A549 (cell line): ENCODE measurements at regions not wholly inside any gene's neighbourhood (a gene's known extent, or its start where the extent isn't known, plus 50 kb on each side); places are given as distances from the start of the nearest gene placed in this dataset.

ENCODE experiments used
- ATAC-seq, 2 experiments: fragments of 200-7000 bp in 1 of 2; fragments of >200 bp in 1 of 2; cut with Nextera tagmentation in 1 of 2; cut with Tn5 transposase in 1 of 2; 3 replicates each; pipeline versions ENCODE4 v1.8.0 to v1.9.1; 2018 to 2020; ENCODE audit warnings: mild to moderate bottlenecking in 1 of 2, moderate library complexity in 1 of 2
- CTCF ChIA-PET: fragments of 300-600 bp; sonication (Branson Sonifier 250); formaldehyde crosslinking; extraction: SDS; loops from one replicate; lab custom pipeline; 2021; ENCODE audit warnings: antibody characterized with exemption, inconsistent platforms; lab: Yijun Ruan, JAX
- POLR2A ChIA-PET: fragments of 350-600 bp; formaldehyde crosslinking; extraction: SDS; loops from one replicate; lab custom pipeline; 2021; ENCODE audit warnings: antibody characterized with exemption, inconsistent platforms; lab: Yijun Ruan, JAX
- DNase-seq, 2 experiments: peaks; one replicate each; pipeline versions ENCODE4 v3.0.0 to v3.0.0-alpha.2; 2011 to 2016; ENCODE audit warnings: low read depth in 1 of 2, low spot score in 1 of 2
- FAIRE-seq: peaks from 2 replicates; lab custom pipeline; 2011; peaks lifted over from hg19 to GRCh38; lab: Jason Lieb, UNC
- H3K27ac ChIP-seq, 2 experiments: fragments of >200 bp; sonication (Bioruptor Twin); formaldehyde crosslinking; 3 replicates each; pipeline ENCODE4 v1.5.1; 2016 to 2017
- H3K4me1 ChIP-seq: fragments of >200 bp; sonication (Bioruptor Twin); formaldehyde crosslinking; 3 replicates; pipeline ENCODE4 v1.6.1; 2016
- H3K4me2 ChIP-seq: fragments of >200 bp; sonication (Bioruptor Twin); formaldehyde crosslinking; 3 replicates; pipeline ENCODE4 v1.6.1; 2016
- H3K4me3 ChIP-seq: fragments of >200 bp; sonication (Bioruptor Twin); formaldehyde crosslinking; 3 replicates; pipeline ENCODE4 v1.5.1; 2016
- H3K9me3 ChIP-seq: fragments of >200 bp; sonication (Bioruptor Twin); formaldehyde crosslinking; 3 replicates; pipeline ENCODE4 v1.6.1; 2016
- CBX2 ChIP-seq: fragments of 200-600 bp; sonication (generic); IDR thresholded peaks from 2 replicates; pipeline ENCODE4 v1.6.1; 2016; ENCODE audit warnings: low read depth, mild to moderate bottlenecking, borderline replicate concordance
- CEBPB ChIP-seq, 2 experiments: fragments of >200 bp in 1 of 2; sonication (Bioruptor Twin) in 1 of 2; formaldehyde crosslinking in 1 of 2; IDR thresholded peaks; 2 replicates each; pipeline ENCODE4 v1.6.1; 2012 to 2016
- EHMT2 ChIP-seq: fragments of 200-600 bp; sonication (generic); IDR thresholded peaks from 2 replicates; pipeline ENCODE4 v1.6.1; 2016; ENCODE audit warnings: antibody characterized with exemption, low read depth, mild to moderate bottlenecking, moderate library complexity
- ESRRA ChIP-seq: fragments of 150-350 bp; IDR thresholded peaks from 2 replicates; pipeline ENCODE4 v1.6.1; 2014; ENCODE audit warnings: mild to moderate bottlenecking, low read length, borderline replicate concordance
- FOSB ChIP-seq: fragments of 250-450 bp; sonication (Bioruptor Pico); IDR thresholded peaks from 2 replicates; pipeline ENCODE4 v1.5.0; 2020; ENCODE audit warnings: mild to moderate bottlenecking, moderate library complexity
- FOSL2 ChIP-seq, 2 experiments: fragments of 450-650 bp in 1 of 2; fragments of >200 bp in 1 of 2; sonication (Bioruptor Twin) in 1 of 2; formaldehyde crosslinking; IDR thresholded peaks; 2 replicates each; pipeline versions ENCODE4 v1.5.0 to v1.6.1; 2016 to 2020; ENCODE audit warnings: mild to moderate bottlenecking in 1 of 2, moderate library complexity in 1 of 2
- HDAC2 ChIP-seq: fragments of 200-600 bp; sonication (generic); IDR thresholded peaks from 2 replicates; pipeline ENCODE4 v1.6.1; 2016
- HES2 ChIP-seq: fragments of >200 bp; sonication (Bioruptor Twin); formaldehyde crosslinking; IDR thresholded peaks from 2 replicates; pipeline ENCODE4 v1.6.1; 2016
- HEYL ChIP-seq: fragments of 250-450 bp; sonication (Bioruptor Pico); IDR thresholded peaks from 2 replicates; pipeline ENCODE4 v1.8.0; 2021; ENCODE audit warnings: mild to moderate bottlenecking, moderate library complexity
- HOXB13 ChIP-seq: fragments of 250-450 bp; sonication (Bioruptor Pico); IDR thresholded peaks from 2 replicates; pipeline ENCODE4 v1.5.0; 2020; ENCODE audit warnings: low read depth, mild to moderate bottlenecking, moderate library complexity
- HOXB5 ChIP-seq: fragments of 250-450 bp; sonication (Bioruptor Pico); IDR thresholded peaks from 2 replicates; pipeline ENCODE4 v1.5.0; 2020; ENCODE audit warnings: mild to moderate bottlenecking, moderate library complexity
- JUNB ChIP-seq: fragments of >200 bp; sonication (Bioruptor Twin); formaldehyde crosslinking; IDR thresholded peaks from 2 replicates; pipeline ENCODE4 v1.6.1; 2016
- KDM5A ChIP-seq: fragments of 200-600 bp; sonication (generic); IDR thresholded peaks from 2 replicates; pipeline ENCODE4 v1.6.1; 2016; ENCODE audit warnings: antibody characterized with exemption, mild to moderate bottlenecking
- NFE2L2 ChIP-seq: fragments of 150-350 bp; conservative IDR thresholded peaks from 2 replicates; pipeline ENCODE4 v1.6.1; 2014; ENCODE audit warnings: low read length
- NPAS2 ChIP-seq: fragments of 250-450 bp; sonication (Bioruptor Pico); IDR thresholded peaks from 2 replicates; pipeline ENCODE4 v1.8.0; 2022; ENCODE audit warnings: mild to moderate bottlenecking, moderate library complexity, borderline replicate concordance
- PHF8 ChIP-seq: fragments of 200-600 bp; sonication (generic); IDR thresholded peaks from 2 replicates; pipeline ENCODE4 v1.6.1; 2016; ENCODE audit warnings: low read depth, mild to moderate bottlenecking, antibody characterized with exemption, moderate library complexity, borderline replicate concordance
- POLR2A ChIP-seq: IDR thresholded peaks from 2 replicates; pipeline ENCODE4 v1.6.1; 2012; ENCODE audit warnings: mild to moderate bottlenecking, low read length
- RAD21 ChIP-seq, 2 experiments: fragments of >200 bp in 1 of 2; sonication (Bioruptor Twin) in 1 of 2; formaldehyde crosslinking in 1 of 2; IDR thresholded peaks in 1 of 2; conservative IDR thresholded peaks in 1 of 2; 2 replicates in 1 of 2; 3 replicates in 1 of 2; pipeline ENCODE4 v1.6.1; 2012 to 2018; ENCODE audit warnings: inconsistent platforms in 1 of 2
- RARB ChIP-seq: fragments of 250-450 bp; sonication (Bioruptor Pico); IDR thresholded peaks from 2 replicates; pipeline ENCODE4 v1.8.0; 2021; ENCODE audit warnings: mild to moderate bottlenecking, moderate library complexity
- REST ChIP-seq: fragments of 200-600 bp; sonication (generic); IDR thresholded peaks from 2 replicates; pipeline ENCODE4 v1.6.1; 2016; ENCODE audit warnings: antibody characterized with exemption, mild to moderate bottlenecking, moderate library complexity
- TFCP2L1 ChIP-seq: fragments of 250-450 bp; sonication (Bioruptor Pico); IDR thresholded peaks from 2 replicates; pipeline ENCODE4 v1.5.0; 2021; ENCODE audit warnings: mild to moderate bottlenecking
- WGBS: methylation state at CpG from one replicate; pipeline ENCODE4 v1.1.6; 2017; ENCODE audit errors: missing lambda C conversion rate; 5-methylcytosine and 5-hydroxymethylcytosine counted together
- TF ChIP-seq, protein P1 (sequence below): fragments of 150-350 bp; IDR thresholded peaks from 2 replicates; pipeline ENCODE4 v1.6.1; 2014; ENCODE audit warnings: low read depth, mild to moderate bottlenecking, low read length
- TF ChIP-seq, protein P2 (sequence below): fragments of 250-450 bp; sonication (Bioruptor Pico); IDR thresholded peaks from 2 replicates; pipeline ENCODE4 v1.5.0; 2021; ENCODE audit warnings: mild to moderate bottlenecking, moderate library complexity, borderline replicate concordance
- TF ChIP-seq, protein P3 (sequence below): IDR thresholded peaks from 2 replicates; pipeline ENCODE4 v1.6.1; 2012

DNA sequence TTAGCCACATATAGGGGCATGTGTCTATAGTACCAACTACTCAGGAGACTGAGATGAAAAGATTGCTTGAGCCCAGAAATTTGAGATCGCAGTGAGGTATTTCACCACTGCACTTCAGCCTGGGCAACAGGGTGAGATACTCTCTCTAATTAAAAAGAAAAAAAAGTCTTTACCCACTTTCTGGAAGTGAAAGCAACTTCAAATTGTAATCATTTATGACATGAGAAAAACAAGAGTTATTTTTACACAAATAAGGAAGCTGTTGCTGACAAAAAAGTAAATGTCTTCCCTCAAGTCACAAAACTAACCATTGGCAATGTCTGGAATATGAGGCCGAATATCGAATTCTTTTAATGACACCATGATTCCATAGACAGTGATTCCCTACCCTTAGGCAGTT is 71.4 kb downstream of the GLYATL1 start:
- CTCF ChIA-PET = no interaction called here
- Histone ChIP-seq H3K9me3 (no peaks in the 10 kb centered on the region), H3K4me2 (no peak overlapping the region), H3K27ac (no peak overlapping the region), H3K4me1 (no peaks in the 10 kb centered on the region), H3K4me3 (no peak overlapping the region)
- ATAC-seq (no peak), FAIRE-seq (no peak), DNase-seq (no peak)
- POLR2A ChIA-PET = no interaction called here
- WGBS = 16% methylated on average over 3 of the region's 3 CpGs
- TF ChIP-seq POLR2A (no peak), HES2 (no peak), HOXB5 (CRISPR knock-in tag) (no peak), FOSL2 (IDR thresholded peaks at IDR 0.05) (no peak), FOSL2 (CRISPR knock-in tag; IDR thresholded peaks at IDR 0.05) (no peak), JUNB (no peak), REST (no peak), FOSB (CRISPR knock-in tag) (no peak), RAD21 (conservative IDR thresholded peaks at IDR 0.05 in 1 of 2, IDR thresholded peaks at IDR 0.05 in 1 of 2) (no peak), HEYL (CRISPR knock-in tag) (no peak), RARB (CRISPR knock-in tag) (no peak), KDM5A (no peak), HOXB13 (CRISPR knock-in tag) (no peak)
- TF ChIP-seq, protein P1, sequence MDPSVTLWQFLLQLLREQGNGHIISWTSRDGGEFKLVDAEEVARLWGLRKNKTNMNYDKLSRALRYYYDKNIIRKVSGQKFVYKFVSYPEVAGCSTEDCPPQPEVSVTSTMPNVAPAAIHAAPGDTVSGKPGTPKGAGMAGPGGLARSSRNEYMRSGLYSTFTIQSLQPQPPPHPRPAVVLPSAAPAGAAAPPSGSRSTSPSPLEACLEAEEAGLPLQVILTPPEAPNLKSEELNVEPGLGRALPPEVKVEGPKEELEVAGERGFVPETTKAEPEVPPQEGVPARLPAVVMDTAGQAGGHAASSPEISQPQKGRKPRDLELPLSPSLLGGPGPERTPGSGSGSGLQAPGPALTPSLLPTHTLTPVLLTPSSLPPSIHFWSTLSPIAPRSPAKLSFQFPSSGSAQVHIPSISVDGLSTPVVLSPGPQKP = no peak
- TF ChIP-seq, protein P2, sequence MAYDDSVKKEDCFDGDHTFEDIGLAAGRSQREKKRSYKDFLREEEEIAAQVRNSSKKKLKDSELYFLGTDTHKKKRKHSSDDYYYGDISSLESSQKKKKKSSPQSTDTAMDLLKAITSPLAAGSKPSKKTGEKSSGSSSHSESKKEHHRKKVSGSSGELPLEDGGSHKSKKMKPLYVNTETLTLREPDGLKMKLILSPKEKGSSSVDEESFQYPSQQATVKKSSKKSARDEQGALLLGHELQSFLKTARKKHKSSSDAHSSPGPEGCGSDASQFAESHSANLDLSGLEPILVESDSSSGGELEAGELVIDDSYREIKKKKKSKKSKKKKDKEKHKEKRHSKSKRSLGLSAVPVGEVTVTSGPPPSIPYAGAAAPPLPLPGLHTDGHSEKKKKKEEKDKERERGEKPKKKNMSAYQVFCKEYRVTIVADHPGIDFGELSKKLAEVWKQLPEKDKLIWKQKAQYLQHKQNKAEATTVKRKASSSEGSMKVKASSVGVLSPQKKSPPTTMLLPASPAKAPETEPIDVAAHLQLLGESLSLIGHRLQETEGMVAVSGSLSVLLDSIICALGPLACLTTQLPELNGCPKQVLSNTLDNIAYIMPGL (CRISPR knock-in tag) = no peak

- Histone ChIP-seq H3K27ac (no peak overlapping the region), H3K9me3 (no peaks in the 10 kb centered on the region), H3K4me3 (no peak overlapping the region), H3K4me1 (no peaks in the 10 kb centered on the region), H3K4me2 (no peak overlapping the region)
- TF ChIP-seq, protein P3, sequence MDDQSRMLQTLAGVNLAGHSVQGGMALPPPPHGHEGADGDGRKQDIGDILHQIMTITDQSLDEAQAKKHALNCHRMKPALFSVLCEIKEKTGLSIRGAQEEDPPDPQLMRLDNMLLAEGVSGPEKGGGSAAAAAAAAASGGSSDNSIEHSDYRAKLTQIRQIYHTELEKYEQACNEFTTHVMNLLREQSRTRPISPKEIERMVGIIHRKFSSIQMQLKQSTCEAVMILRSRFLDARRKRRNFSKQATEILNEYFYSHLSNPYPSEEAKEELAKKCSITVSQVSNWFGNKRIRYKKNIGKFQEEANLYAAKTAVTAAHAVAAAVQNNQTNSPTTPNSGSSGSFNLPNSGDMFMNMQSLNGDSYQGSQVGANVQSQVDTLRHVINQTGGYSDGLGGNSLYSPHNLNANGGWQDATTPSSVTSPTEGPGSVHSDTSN = no peak
- TF ChIP-seq CEBPB (IDR thresholded peaks at IDR 0.05) (no peak), NFE2L2 (no peak), FOSB (CRISPR knock-in tag) (no peak), EHMT2 (no peak), HDAC2 (no peak), TFCP2L1 (CRISPR knock-in tag) (no peak), PHF8 (no peak), CBX2 (no peak), ESRRA (no peak), NPAS2 (CRISPR knock-in tag) (no peak)
- ATAC-seq (no peak), DNase-seq (no peak), FAIRE-seq (no peak)
- WGBS = 5% methylated on average over 3 of the region's 3 CpGs
- CTCF ChIA-PET = interaction anchor here (1.2 kb wide), 1 partner anchor 46 kb away, joined by 4 read pairs; no protein-coding TSS in a partner anchor
- POLR2A ChIA-PET = no interaction called here
Measured at GRCh38 chr11:59011655-59012397, 72.5 kb downstream of the GLYATL1 start.
